Daoy (cell line): ENCODE measurements at regions not wholly inside any gene's neighbourhood (a gene's known extent, or its start where the extent isn't known, plus 50 kb on each side); places are given as distances from the start of the nearest gene placed in this dataset.
"Not testable (repeated sequence)": the region's sequence is repeated elsewhere in the genome, so short reads cannot be mapped to it uniquely, and the experiment has no call there.

Experiments used
- DNase-seq: peaks from one replicate; pipeline ENCODE4 v3.0.0-alpha.2; 2015; ENCODE audit warnings: low read depth

DNA sequence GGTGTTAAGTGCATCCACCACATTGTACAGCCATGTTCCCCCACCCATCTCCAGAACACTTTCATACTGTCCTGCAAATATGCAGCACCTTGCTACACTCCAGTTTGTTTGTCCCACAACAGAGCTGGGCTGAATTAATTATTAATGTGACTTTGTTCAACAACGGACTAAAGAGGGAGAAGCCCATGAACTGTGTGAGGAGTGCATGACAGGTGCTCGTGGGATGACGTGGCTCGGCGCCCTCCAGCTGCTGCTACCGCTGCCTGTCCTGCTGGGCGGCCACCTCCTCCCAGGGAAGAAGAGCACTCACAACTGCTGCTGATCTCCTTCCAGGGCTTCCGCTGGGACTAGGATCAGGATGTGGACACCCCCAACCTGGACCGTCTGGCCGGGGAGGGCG, 111.2 kb upstream of the DEFB108B start:
- not testable (repeated sequence) for DNase-seq

DNA sequence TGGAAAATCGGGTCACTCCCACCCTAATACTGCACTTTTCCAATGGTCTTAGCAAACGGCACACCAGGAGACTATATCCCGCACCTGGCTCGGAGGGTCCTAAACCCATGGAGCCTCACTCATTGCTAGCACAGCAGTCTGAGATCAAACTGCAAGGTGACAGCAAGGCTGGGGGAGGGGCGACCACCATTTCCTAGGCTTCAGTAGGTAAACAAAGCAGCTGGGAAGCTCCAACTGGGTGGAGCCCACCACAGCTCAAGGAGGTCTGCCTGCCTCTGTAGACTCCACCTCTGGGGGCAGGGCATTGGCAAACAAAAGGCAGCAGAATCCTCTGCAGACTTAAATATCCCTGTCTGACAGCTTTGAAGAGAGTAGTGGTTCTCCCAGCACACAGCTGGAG, 109.0 kb upstream of the DEFB108B start:
- DNase-seq = not testable (repeated sequence)

DNA sequence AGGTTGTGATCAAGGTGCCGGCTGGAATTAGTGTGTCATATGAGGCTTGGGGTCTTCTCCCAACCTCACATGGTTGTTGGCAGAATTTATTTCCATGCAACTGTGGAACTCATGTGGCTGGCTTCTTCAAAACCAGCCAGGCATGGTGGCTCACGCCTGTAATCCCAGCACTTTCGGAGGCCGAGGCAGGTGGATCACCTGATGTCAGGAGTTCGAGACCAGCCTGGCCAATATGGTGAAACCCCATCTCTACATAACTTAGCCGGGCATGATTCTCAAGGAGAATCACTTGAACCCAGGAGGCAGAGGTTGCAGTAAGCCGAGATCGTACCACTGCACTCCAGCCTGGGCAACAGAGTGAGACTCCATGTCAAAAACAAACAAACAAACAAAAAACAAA, 102.3 kb upstream of the DEFB108B start:
- not testable (repeated sequence) for DNase-seq

DNA sequence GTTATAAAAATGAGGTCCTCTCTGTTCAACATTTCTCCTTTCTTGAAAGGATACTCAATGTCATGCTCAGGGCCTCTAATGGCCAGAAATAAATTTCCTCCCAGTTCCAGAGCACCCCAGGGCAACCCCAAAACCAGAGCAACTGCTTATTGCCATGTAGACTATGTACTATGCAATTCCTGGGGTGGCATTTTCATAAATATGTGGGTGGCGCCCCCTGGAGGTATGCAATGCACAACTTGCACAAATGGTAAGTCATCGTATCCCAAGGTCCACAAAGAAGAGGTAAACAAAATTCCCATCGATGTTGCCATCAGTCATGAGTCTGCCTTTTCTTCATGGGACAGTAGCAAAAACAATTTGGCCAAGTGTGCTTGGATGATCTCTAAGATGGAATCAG, 98.6 kb upstream of the DEFB108B start:
- not testable (repeated sequence) for DNase-seq

DNA sequence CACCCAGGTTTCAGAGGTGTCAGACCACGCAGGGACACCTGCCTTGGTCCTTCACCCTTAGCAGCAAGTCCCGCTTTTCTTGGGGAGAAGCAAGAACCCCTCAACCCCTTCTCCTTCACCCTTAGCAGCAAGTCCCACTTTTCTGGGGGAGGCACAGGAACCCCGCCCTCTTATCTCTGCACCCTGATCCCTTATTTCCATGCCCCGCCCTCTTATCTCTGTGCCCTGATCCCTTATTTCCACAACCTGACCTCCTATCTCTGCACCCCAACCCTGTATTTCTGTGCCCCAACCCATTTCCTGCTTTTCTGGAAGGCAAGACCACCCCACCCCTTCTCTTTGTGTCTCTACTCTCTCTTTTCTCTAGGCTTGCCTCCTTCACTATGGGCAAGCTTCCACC, 94.7 kb upstream of the DEFB108B start:
- DNase-seq = not testable (repeated sequence)

DNA sequence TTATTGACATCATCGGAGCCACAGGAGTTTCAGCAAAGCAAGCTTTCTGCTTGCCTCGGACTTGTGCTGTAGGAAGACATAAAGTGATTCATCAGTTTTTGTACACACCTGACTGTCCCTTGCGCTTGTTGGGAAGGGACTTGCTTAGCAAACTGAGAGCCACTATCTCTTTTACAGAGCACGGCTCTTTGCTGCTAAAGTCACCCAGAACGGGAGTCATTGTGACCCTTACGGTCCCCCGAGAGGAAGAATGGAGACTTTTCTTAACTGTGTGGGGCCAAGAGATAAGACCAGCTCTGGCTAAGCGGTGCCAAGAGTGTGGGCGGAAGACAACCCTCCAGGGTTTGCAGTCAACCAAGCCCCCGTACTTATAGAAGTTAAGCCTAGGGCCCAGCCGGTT, 89.6 kb upstream of the DEFB108B start:
- not testable (repeated sequence) for DNase-seq

DNA sequence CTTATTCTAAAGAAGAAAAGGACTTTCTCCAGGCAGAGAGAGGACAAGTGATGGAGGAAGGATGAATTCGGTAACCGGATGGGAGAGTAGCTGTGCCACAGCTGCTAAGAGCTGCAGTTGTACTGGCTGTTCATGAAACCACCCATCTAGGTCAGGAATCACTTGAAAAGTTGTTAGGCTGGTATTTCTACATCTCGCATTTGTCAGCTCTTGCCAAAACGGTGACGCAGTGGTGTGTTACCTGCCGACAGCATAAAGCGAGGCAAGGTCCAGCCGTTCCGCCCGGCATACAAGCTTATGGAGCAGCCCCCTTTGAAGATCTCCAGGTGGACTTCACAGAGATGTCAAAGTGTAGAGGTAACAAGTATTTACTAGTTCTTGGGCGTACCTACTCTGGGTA, 87.3 kb upstream of the DEFB108B start:
- DNase-seq = not testable (repeated sequence)

DNA sequence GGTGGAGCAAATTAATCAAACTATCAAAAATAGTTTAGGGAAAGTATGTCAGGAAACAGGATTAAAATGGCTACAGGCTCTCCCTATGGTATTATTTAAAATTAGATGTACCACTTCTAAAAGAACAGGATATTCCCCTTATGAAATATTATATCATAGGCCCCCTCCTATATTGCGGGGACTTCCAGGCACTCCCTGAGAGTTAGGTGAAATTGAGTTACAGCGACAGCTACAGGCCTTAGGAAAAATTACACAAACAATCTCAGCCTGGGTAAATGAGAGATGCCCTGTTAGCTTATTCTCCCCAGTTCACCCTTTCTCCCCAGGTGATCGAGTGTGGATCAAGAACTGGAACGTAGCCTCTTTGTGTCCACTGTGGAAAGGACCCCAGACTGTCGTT, 86.7 kb upstream of the DEFB108B start:
- not testable (repeated sequence) for DNase-seq

DNA sequence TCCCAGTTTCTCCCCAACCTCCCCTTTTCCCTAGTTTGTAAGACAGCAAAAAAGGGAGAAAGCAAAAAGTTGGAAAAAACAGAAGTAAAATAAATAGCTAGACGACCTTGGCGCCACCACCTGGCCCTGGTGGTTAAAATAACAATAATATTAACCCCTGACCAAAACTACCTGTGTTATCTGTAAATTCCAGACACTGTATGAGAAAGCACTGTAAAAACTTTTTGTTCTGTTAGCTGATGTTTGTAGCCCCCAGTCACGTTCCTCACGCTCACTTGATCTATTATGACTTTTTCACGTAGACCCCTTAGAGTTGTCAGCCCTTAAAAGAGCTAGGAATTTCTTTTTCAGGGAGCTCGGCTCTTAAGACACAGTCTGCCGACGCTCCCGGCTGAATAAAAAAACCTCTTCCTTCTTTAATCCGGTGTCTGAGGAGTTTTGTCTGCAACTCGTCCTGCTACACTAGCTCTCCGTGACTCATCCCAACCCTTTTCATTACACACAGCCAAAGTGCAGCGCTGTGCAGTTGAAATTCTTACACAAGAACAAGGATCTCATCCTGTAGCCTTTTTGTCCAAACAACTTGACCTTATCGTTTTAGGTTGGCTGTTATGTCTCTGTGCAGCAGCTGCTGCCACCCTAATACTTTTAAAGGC, 83.9 kb upstream of the DEFB108B start:
- peak; percentile 17 for DNase-seq

DNA sequence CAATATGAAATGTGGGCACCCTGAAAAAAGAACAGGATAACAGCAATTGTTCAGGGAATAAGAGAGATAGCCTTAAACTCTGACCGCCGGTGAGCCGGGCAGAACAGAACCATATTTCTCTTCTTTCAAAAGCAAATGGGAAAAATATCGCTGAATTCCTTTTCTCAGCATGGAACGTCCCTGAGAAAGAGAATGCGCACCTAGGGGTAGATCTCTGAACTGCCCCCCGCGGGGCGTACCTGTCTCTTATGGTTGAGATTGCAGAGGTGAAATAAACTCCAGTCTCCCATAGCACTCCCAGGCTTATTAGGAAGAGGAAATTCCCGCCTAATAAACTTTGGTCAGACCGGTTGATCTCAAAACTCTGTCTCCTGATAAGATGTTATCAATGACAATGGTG, 82.1 kb upstream of the DEFB108B start:
- not testable (repeated sequence) for DNase-seq

DNA sequence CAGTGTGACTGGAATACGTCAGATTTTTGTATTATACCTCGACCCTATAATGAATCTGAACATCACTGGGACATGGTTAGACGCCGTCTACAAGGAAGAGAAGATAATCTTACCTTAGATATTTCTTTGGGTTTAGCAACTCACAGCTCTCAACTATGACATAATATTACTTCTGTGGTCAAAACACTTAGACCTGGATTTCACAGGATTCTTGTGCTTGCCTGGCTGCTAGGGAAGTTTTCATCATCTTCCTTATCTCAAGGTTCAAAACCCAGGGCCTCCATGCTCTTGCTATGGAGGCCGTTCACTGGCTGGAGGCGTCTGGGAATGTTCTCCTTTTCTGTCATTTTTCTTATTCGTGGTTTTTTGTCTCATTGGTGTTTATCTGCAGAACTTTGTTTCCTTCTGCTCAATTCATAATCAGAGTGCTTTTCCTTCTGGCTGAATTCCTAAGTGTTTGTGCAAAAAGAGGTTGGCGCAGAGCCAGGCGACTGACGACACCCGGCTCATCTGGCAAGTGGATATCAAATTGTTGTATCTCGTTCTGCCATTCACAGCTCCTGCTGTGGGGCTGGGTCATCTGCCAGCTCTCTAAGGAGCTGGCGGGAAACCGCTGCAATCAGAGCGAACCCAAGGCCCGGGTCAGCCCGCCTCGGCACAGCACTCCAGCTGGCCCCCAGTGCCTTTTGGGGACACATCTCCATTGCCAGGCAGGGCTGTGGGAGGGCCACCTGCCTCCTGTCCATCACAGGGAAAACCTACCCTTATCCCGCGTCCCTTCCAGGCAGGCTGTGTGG, 68.1 kb upstream of the DEFB108B start:
- DNase-seq = not testable (repeated sequence)

DNA sequence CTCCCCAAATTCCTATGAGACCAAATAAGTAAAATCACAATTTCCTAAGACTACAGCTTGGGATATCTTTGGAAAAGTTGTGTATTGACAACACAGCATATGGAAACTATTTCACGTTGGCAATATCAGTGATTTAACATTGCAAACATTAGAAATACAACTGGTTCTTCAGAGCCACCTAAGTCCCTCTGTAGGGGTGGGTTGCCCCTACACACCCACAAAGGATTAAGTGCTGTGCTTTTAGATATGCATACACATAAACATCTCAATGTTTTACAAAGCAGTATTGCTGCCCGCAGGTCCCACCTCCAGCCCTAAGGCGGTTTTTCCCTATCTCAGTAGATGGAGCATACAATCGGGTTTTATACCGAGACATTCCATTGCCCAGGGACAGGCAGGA, 66.0 kb upstream of the DEFB108B start:
- not testable (repeated sequence) for DNase-seq

DNA sequence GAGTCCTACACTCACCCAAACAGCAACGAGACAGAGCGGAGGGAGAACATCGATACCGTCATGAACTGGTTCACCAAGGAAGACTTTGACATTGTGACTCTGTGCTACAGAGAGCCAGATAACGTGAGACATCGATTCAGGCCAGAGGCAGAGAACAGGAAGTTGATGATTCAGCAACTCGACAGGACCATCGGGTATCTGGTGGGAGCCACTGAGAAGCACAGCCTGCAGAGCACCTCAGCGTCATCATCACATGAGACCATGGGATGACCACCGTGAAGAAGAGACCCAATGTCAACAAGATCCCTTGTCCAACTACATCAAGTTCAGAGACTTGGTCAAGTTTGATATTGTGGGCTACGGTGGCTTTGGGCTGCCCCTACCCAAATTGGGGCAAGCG, 60.8 kb upstream of the DEFB108B start:
- not testable (repeated sequence) for DNase-seq

DNA sequence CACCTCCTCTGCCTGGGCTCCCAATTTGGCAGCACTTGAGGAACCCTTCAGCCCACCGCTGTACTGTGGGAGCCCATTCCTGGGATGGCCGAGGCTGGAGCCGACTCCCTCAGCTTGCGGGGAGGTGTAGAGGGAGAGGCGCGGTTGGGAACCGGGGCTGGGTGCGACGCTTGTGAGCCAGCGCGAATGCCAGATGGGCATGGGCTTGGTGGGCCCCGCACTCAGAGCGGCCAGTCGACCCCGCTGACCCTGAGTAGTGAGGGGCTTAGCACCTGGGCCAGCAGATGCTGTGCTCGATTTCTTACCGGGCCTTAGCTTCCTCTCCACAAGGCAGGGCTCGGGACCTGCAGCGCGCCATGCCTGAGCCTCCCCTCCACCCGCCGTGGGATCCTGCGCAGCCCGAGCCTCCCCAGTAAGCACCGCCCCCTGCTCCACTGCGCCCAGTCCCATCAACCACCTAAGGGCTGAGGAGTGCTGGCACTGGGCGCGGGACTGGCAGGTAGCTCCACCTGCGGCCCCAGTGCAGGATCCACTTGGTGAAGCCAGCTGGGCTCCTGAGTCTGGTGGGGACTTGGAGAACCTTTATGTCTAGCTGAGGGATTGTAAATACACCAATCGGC, 58.3 kb upstream of the DEFB108B start:
- DNase-seq = no peak

DNA sequence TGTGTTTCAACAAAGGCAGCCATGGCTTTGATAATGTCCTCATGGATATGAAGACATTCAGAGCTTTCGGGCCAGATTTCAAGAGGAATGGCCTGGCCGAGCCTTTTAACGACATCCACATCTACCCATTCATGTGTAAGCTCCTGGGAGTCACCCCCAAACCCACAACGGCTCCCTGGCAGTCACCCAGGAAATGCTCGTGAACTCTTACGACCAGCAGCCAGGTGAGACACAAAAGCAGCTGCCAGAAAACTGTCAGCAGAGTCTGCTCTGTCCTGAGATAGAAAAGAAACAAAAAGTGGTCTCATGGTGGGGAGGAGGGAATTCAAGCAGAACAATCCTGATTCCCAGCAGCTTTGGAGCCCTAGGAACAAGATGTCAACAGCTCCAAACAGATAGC, 52.9 kb upstream of the DEFB108B start:
- not testable (repeated sequence) for DNase-seq

DNA sequence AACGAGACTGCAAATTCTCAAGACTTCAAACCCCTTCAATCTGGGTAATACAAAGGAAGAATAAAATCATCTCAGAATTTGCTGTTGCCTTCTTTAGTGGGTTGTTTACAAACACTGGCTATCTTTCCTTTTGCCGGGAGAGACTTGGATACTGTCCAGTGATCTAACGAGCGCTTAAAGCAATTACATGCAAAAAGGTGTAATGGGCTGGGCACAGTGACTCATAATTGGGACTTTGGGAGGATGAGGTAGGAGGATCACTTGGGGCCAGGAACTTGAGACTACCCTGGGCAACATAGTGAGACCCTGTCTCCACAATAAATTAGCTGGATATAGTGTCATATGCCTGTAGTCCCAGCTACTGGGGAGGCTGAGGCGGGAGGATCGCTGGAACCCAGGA, 52.2 kb upstream of the DEFB108B start:
- not testable (repeated sequence) for DNase-seq

DNA sequence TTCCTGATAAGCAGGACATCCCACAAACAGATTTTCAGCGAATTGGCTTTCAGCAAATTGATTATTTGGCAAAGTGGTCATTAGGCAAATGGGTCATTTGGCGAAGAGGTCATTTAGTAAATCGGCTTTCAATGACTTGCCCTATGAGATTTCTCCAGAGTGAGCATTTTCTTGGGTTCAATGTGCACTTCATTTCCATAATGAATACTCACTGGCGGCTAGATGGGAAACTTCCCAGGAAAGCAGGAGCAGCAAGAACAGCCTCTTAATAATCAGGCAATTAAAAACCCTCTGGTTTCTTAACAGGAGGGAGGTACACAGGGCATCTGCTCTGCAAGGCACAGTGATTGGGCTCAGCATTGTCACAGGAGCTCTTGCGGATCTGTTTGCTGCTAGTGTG, 51.5 kb upstream of the DEFB108B start:
- not testable (repeated sequence) for DNase-seq

DNA sequence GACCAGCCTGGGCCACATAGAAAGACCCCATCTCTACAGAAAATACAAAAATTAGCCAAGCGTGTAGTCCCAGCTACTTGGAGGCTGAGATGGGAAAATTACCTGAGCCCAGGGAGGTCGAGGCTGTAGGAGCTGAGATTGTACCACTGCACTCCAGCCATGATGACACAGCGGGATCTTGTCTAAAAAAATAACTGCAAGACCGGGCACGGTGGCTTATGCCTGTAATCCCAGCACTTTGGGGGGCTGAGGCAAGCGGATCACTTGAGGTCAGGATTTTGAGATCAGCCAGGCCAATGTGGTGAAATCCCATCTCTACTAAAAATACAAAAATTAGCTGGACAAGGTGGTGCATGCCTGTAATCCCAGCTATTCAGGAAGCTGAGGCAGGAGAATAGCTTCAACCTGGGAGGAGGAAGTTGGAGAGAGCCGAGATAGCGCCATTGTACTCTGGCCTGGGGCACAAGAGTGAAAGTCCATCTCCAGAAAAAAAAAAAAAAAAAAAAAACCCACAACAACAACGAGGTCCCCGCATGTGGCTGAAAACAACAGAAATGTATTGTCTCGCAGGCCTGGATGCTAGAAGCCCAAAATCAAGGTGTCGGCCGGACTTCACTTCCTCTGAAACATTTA, 50.7 kb upstream of the DEFB108B start:
- DNase-seq = not testable (repeated sequence)

DNA sequence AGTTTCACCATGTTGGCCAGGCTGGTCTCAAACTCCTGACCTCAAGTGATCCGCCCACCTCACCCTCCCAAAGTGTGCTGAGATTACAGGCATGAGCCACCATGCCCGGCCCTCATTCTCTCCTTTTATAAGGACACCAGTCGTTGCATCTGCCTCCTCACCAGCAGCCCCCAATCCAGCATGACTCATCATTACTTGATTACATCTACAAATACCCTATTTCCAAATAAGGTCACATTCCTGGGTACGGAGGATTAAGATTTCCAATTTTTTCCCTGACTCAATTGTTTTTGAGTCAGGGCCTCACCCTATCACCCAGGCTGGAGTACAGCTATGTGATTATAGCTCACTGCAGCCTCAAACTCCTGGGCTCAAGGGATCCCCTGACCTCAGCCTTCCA, 49.8 kb upstream of the DEFB108B start:
- not testable (repeated sequence) for DNase-seq
